ENCODE measurements at regions not wholly inside any gene's neighbourhood (a gene's known extent, or its start where the extent isn't known, plus 50 kb on each side); places are given as distances from the start of the nearest gene placed in this dataset.

GRCh38 chr10:14403881-14404623 lies 73.3 kb upstream of the FRMD4A start:
- Histone ChIP-seq H3K27me3 (no peaks in the 10 kb centered on the region), H3K9me3 (no peaks in the 10 kb centered on the region), H3K27ac (no peak overlapping the region), H3K4me3 (no peak overlapping the region), H3K4me1 (peaks cover 22% of the 10 kb centered on the region), H3K36me3 (replicated peaks in 1 of 2; ENCODE audit: insufficient read depth in 1 of 2, low read depth in 2 of 2) (no peaks in the 10 kb centered on the region)
- WGBS, 2 donors: 66 to 74% methylated on average over 8 of the region's 8 CpGs
- ATAC-seq (no peak), DNase-seq (no peak)
- TF ChIP-seq POLR2A (IDR thresholded peaks at IDR 0.05) (no peak), CTCF (IDR thresholded peaks at IDR 0.05) (no peak)
- intact Hi-C loops (cut with DNase I): no loop called here

GRCh38 chr10:14403359-14403758 lies 72.6 kb upstream of the FRMD4A start:
- intact Hi-C loops (cut with DNase I): no loop called here
- Histone ChIP-seq H3K4me3 (no peak overlapping the region), H3K4me1 (peaks cover 22% of the 10 kb centered on the region), H3K27ac (no peak overlapping the region), H3K27me3 (no peaks in the 10 kb centered on the region), H3K36me3 (replicated peaks in 1 of 2; ENCODE audit: insufficient read depth in 1 of 2, low read depth in 2 of 2) (no peaks in the 10 kb centered on the region), H3K9me3 (no peaks in the 10 kb centered on the region)
- ATAC-seq (peak; percentile 23), DNase-seq (peak in 1 of 4 donors; percentile 38)
- WGBS, 2 donors: 38 to 63% methylated on average over 6 of the region's 6 CpGs
- TF ChIP-seq POLR2A (IDR thresholded peaks at IDR 0.05) (no peak), CTCF (IDR thresholded peaks at IDR 0.05) (no peak)

GRCh38 chr10:14399641-14400040 lies 68.9 kb upstream of the FRMD4A start:
- Histone ChIP-seq H3K27me3 (no peaks in the 10 kb centered on the region), H3K4me1 (peaks cover 15% of the 10 kb centered on the region), H3K36me3 (replicated peaks in 1 of 2; ENCODE audit: insufficient read depth in 1 of 2, low read depth in 2 of 2) (no peaks in the 10 kb centered on the region), H3K9me3 (no peaks in the 10 kb centered on the region), H3K27ac (no peak overlapping the region), H3K4me3 (no peak overlapping the region)
- TF ChIP-seq CTCF (IDR thresholded peaks at IDR 0.05) (no peak), POLR2A (IDR thresholded peaks at IDR 0.05) (no peak)
- ATAC-seq: no peak
- WGBS, 2 donors: 88 to 90% methylated on average over 3 of the region's 3 CpGs
- intact Hi-C loops (cut with DNase I): no loop called here
- no peak for DNase-seq

- no peak overlapping the region for H3K4me3 ChIP-seq
- WGBS, 2 donors: 70 to 83% methylated on average over 9 of the region's 9 CpGs
- H3K36me3 ChIP-seq (replicated peaks in 1 of 2; ENCODE audit: insufficient read depth in 1 of 2, low read depth in 2 of 2): no peaks in the 10 kb centered on the region
- no peaks in the 10 kb centered on the region for H3K27me3 ChIP-seq
- peak; percentile 38 for ATAC-seq
- H3K4me1 ChIP-seq: no peaks in the 10 kb centered on the region
- peak in 1 of 4 donors; percentile 28 for DNase-seq
- no peak for TF ChIP-seq CTCF (IDR thresholded peaks at IDR 0.05)
- no peak for TF ChIP-seq POLR2A (IDR thresholded peaks at IDR 0.05)
- H3K27ac ChIP-seq: no peak overlapping the region
- intact Hi-C loops (cut with DNase I): no loop called here
- H3K9me3 ChIP-seq: no peaks in the 10 kb centered on the region
Measured at GRCh38 chr10:14397066-14397465, 66.3 kb upstream of the FRMD4A start.

All from body of pancreas (tissue), 4 donors.